Retinal pigment epithelial cell (primary cell): ENCODE measurements at regions not wholly inside any gene's neighbourhood (a gene's known extent, or its start where the extent isn't known, plus 50 kb on each side); places are given as distances from the start of the nearest gene placed in this dataset.

Source experiments
- DNase-seq: peaks from one replicate; pipeline ENCODE4 v3.0.0-alpha.2; 2010; ENCODE audit warnings: low read depth
- H3K4me3 ChIP-seq: 2 replicates; pipeline ENCODE4 v1.5.1; 2011; ENCODE audit warnings: mild to moderate bottlenecking, low read length, control low read depth, moderate library complexity
- CTCF ChIP-seq: conservative IDR thresholded peaks from 2 replicates; pipeline ENCODE4 v1.5.1; 2011; ENCODE audit warnings: low read depth, low read length, control low read depth, inconsistent platforms

DNA sequence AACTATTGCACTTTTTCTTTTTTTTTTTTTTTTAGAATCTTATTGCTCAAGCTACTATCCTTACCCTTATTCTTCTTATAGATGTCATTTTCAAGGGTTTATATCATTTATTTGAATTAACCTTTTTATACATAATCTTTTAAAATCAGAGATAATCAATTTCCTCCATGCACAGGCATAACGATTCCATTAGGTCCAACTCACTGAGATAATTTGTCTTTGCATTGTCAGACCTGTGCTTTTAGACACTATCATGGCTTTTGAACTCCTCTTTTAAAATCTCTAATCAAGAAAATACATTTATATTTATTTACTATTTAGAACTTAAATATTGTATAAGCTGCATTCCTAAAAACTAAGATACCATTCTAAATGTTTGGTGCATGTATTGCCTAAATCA is 1454.9 kb downstream of the ZPLD1 start:
- no peak for TF ChIP-seq CTCF
- no peak for DNase-seq
- no peak overlapping the region for H3K4me3 ChIP-seq

- no peak for TF ChIP-seq CTCF
- DNase-seq = no peak
These were observed 1459.5 kb downstream of the ZPLD1 start for GRCh38 chr3:103894162-103894822.

GRCh38 chr3:103899328-103899727 is 1464.5 kb downstream of the ZPLD1 start:
- DNase-seq = no peak
- no peak overlapping the region for H3K4me3 ChIP-seq
- no peak for TF ChIP-seq CTCF

More at GRCh38 chr3:103894162-103894822, 1459.5 kb downstream of the ZPLD1 start:
- no peak overlapping the region for H3K4me3 ChIP-seq

GRCh38 chr3:103904991-103905390 is 1461.7 kb upstream of the ALCAM start:
- no peak for TF ChIP-seq CTCF
- no peak for DNase-seq
- no peak overlapping the region for H3K4me3 ChIP-seq

- TF ChIP-seq CTCF = no peak
- DNase-seq = no peak
- no peak overlapping the region for H3K4me3 ChIP-seq
These were observed 1460.4 kb upstream of the ALCAM start for GRCh38 chr3:103906304-103906703.

GRCh38 chr3:103906808-103907207 is 1459.9 kb upstream of the ALCAM start:
- no peak for TF ChIP-seq CTCF
- no peak for DNase-seq
- no peak overlapping the region for H3K4me3 ChIP-seq

DNA sequence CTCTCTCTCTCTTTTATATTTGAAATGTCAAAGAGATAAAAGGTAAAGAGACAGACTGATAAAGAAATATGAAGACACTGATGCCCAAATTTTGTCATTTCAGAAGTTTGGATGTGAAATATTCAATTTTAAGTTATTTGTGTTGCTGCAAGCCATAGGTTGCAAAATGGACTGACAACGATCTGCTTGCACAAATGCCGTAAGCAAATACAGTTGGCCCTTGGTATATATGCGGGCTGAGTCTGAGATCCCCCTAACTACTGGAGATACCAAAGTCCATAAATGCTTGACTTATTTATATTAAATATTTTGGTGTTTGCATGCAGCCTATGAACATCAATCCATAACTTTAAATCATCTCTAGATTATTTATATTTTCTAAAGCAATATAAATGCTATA is 1459.1 kb upstream of the ALCAM start:
- no peak for TF ChIP-seq CTCF
- H3K4me3 ChIP-seq = no peak overlapping the region
- DNase-seq = no peak
